ENCODE measurements at regions not wholly inside any gene's neighbourhood (a gene's known extent, or its start where the extent isn't known, plus 50 kb on each side); places are given as distances from the start of the nearest gene placed in this dataset.

- H3K27ac ChIP-seq: no peak overlapping the region
Measured at GRCh38 chr4:100789991-100790390, 272.2 kb upstream of the EMCN start.

GRCh38 chr4:100786481-100786880 lies 268.7 kb upstream of the EMCN start:
- H3K4me3 ChIP-seq: no peak overlapping the region
- no peaks in the 10 kb centered on the region for H3K36me3 ChIP-seq
- H3K9ac ChIP-seq (ENCODE audit: low read depth in 2 of 2, low read length in 2 of 2): no peak overlapping the region
- H3K9me3 ChIP-seq: no peaks in the 10 kb centered on the region
- no peaks in the 10 kb centered on the region for H3K27me3 ChIP-seq
- no peaks in the 10 kb centered on the region for H3K4me1 ChIP-seq
- H3K27ac ChIP-seq: no peak overlapping the region
- intact Hi-C loops (cut with DNase I): no loop called here
- DNase-seq: no peak
- TF ChIP-seq CTCF (IDR thresholded peaks at IDR 0.05): no peak

More at GRCh38 chr4:100789991-100790390, 272.2 kb upstream of the EMCN start:
- Histone ChIP-seq H3K27me3 (no peaks in the 10 kb centered on the region), H3K4me1 (no peaks in the 10 kb centered on the region), H3K36me3 (no peaks in the 10 kb centered on the region), H3K9ac (ENCODE audit: low read depth in 2 of 2, low read length in 2 of 2) (no peak overlapping the region), H3K4me3 (no peak overlapping the region), H3K9me3 (no peaks in the 10 kb centered on the region)
- no peak for TF ChIP-seq CTCF (IDR thresholded peaks at IDR 0.05)
- intact Hi-C loops (cut with DNase I): no loop called here
- DNase-seq: no peak

GRCh38 chr4:100782356-100782755 lies 264.5 kb upstream of the EMCN start:
- intact Hi-C loops (cut with DNase I): no loop called here
- Histone ChIP-seq H3K27ac (no peak overlapping the region), H3K9ac (ENCODE audit: low read depth in 2 of 2, low read length in 2 of 2) (no peak overlapping the region), H3K27me3 (no peaks in the 10 kb centered on the region), H3K4me1 (no peaks in the 10 kb centered on the region), H3K36me3 (no peaks in the 10 kb centered on the region), H3K9me3 (no peaks in the 10 kb centered on the region), H3K4me3 (no peak overlapping the region)
- TF ChIP-seq CTCF (IDR thresholded peaks at IDR 0.05): no peak
- no peak for DNase-seq

- H3K27me3 ChIP-seq: no peaks in the 10 kb centered on the region
- H3K9me3 ChIP-seq: no peaks in the 10 kb centered on the region
- intact Hi-C loops (cut with DNase I): no loop called here
- no peaks in the 10 kb centered on the region for H3K4me1 ChIP-seq
- no peak overlapping the region for H3K27ac ChIP-seq
- no peak for TF ChIP-seq CTCF (IDR thresholded peaks at IDR 0.05)
- H3K9ac ChIP-seq (ENCODE audit: low read depth in 2 of 2, low read length in 2 of 2): no peak overlapping the region
- DNase-seq: no peak
- H3K36me3 ChIP-seq: no peaks in the 10 kb centered on the region
- H3K4me3 ChIP-seq: no peak overlapping the region
Measured at GRCh38 chr4:100781435-100781834, 263.6 kb upstream of the EMCN start.

GRCh38 chr4:100780126-100780525 lies 262.3 kb upstream of the EMCN start:
- TF ChIP-seq CTCF (IDR thresholded peaks at IDR 0.05): no peak
- H3K27ac ChIP-seq: no peak overlapping the region
- intact Hi-C loops (cut with DNase I): no loop called here

GRCh38 chr4:100778431-100778830 lies 260.6 kb upstream of the EMCN start:
- intact Hi-C loops (cut with DNase I): no loop called here
- Histone ChIP-seq H3K27ac (no peak overlapping the region), H3K36me3 (no peaks in the 10 kb centered on the region), H3K4me3 (no peak overlapping the region), H3K9ac (ENCODE audit: low read depth in 2 of 2, low read length in 2 of 2) (no peak overlapping the region), H3K9me3 (no peaks in the 10 kb centered on the region), H3K27me3 (no peaks in the 10 kb centered on the region), H3K4me1 (no peaks in the 10 kb centered on the region)
- no peak for DNase-seq
- TF ChIP-seq CTCF (IDR thresholded peaks at IDR 0.05): no peak

More at GRCh38 chr4:100780126-100780525, 262.3 kb upstream of the EMCN start:
- Histone ChIP-seq H3K36me3 (no peaks in the 10 kb centered on the region), H3K9ac (ENCODE audit: low read depth in 2 of 2, low read length in 2 of 2) (no peak overlapping the region), H3K27me3 (no peaks in the 10 kb centered on the region), H3K9me3 (no peaks in the 10 kb centered on the region), H3K4me3 (no peak overlapping the region), H3K4me1 (no peaks in the 10 kb centered on the region)
- DNase-seq: no peak
